ENCODE measurements at regions not wholly inside any gene's neighbourhood (a gene's known extent, or its start where the extent isn't known, plus 50 kb on each side); places are given as distances from the start of the nearest gene placed in this dataset.

DNA sequence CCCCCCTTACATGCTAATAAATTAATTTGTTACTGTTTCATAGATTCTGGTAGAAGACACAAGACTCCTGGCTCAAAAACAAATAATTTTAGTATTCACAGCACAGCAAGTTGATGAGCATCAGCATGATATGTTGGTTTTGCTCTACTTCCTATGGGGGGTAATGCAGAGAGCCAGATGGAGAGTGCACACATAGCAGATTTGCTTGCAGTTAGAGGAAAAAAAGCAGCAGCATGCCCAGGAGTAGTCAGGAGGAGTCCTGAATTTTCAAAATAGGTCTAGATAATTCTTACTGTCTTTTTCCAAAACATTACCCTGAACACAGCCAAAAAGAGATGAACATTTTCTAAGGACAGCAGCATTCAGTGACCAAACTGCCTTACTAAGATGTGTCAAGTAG, 261.3 kb downstream of the COX7C start:
- H3K36me3 ChIP-seq, result no peaks in the 10 kb centered on the region
- H3K4me1 ChIP-seq, result no peaks in the 10 kb centered on the region
- no peaks in the 10 kb centered on the region for H3K27me3 ChIP-seq
- H3K4me3 ChIP-seq, result no peak overlapping the region
- no peak for TF ChIP-seq POLR2AphosphoS5 (IDR thresholded peaks at IDR 0.05)
- TF ChIP-seq POLR2A (IDR thresholded peaks at IDR 0.05), result no peak
- TF ChIP-seq, protein P1, sequence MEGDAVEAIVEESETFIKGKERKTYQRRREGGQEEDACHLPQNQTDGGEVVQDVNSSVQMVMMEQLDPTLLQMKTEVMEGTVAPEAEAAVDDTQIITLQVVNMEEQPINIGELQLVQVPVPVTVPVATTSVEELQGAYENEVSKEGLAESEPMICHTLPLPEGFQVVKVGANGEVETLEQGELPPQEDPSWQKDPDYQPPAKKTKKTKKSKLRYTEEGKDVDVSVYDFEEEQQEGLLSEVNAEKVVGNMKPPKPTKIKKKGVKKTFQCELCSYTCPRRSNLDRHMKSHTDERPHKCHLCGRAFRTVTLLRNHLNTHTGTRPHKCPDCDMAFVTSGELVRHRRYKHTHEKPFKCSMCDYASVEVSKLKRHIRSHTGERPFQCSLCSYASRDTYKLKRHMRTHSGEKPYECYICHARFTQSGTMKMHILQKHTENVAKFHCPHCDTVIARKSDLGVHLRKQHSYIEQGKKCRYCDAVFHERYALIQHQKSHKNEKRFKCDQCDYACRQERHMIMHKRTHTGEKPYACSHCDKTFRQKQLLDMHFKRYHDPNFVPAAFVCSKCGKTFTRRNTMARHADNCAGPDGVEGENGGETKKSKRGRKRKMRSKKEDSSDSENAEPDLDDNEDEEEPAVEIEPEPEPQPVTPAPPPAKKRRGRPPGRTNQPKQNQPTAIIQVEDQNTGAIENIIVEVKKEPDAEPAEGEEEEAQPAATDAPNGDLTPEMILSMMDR (IDR thresholded peaks at IDR 0.05), result no peak
- no peak overlapping the region for H3K27ac ChIP-seq
- no peaks in the 10 kb centered on the region for H3K9me3 ChIP-seq
- intact Hi-C loops (cut with DNase I; ENCODE audit: low total_unique reads), result no loop called here
- no peak for DNase-seq (ENCODE audit: low spot score in 2 of 2)

DNA sequence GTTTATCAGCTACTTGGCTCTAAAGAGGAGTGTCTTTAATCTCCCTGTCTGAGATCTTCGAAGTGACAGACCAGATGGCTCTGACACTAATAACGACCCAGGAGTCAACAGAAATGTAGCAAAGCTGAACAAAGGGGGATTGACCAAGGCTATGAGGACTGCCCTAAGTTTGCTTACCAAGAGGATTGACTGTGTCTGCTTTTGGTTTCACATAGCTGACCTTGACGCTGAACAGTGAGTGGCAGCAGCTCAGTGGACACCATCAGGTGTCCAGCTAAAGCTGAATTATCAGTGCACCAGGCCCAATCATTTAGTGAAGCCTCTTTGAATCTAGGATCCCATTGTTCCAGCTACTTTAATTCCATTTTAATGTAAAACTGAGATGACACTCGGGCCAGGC, 262.6 kb downstream of the COX7C start:
- intact Hi-C loops (cut with DNase I; ENCODE audit: low total_unique reads), result no loop called here
- H3K9me3 ChIP-seq, result no peaks in the 10 kb centered on the region
- H3K4me3 ChIP-seq, result no peak overlapping the region
- DNase-seq (ENCODE audit: low spot score in 2 of 2), result no peak
- no peaks in the 10 kb centered on the region for H3K27me3 ChIP-seq
- no peaks in the 10 kb centered on the region for H3K36me3 ChIP-seq
- H3K4me1 ChIP-seq, result no peaks in the 10 kb centered on the region
- no peak for TF ChIP-seq POLR2AphosphoS5 (IDR thresholded peaks at IDR 0.05)
- TF ChIP-seq, protein P1 (IDR thresholded peaks at IDR 0.05), result no peak
- no peak for TF ChIP-seq POLR2A (IDR thresholded peaks at IDR 0.05)
- H3K27ac ChIP-seq, result no peak overlapping the region

DNA sequence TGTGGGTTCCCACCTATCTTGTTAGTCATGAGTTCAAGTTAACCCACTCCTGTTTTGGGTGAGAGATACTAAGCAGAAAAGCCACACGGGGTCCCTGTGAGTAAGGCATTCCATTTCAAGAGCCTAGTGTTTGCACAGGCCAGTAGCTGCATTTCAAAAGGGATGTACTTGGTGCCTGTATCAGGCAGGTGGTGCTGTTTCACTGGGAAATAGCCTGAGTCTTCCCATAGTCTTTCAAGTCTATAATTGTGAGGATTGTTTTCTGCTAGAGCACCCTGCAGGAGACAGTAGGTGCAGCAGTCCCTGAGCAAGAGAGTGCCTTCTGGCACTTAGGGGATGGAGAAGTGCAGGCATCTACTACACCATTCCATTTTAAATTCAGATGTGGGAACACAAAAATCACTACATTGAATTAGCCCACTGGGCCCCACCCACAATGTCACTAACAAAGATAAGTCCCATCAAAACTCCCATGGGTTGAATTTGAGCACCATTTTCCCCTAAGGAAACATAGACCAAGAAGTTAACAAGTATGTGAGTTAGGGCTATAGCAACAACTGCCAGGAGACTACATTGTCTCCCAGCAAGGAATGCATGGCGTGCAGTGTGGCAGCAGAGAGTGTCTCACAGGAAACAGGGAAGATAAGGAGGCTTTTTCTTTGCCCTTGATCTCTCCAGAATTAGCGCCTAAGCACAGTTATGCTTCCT, 263.2 kb downstream of the COX7C start:
- Histone ChIP-seq H3K4me3 (no peak overlapping the region), H3K27ac (no peak overlapping the region), H3K36me3 (no peaks in the 10 kb centered on the region), H3K4me1 (no peaks in the 10 kb centered on the region), H3K27me3 (no peaks in the 10 kb centered on the region), H3K9me3 (no peaks in the 10 kb centered on the region)
- no peak for DNase-seq (ENCODE audit: low spot score in 2 of 2)
- TF ChIP-seq, protein P1 (IDR thresholded peaks at IDR 0.05), result peak; percentile 20 to 71 (median 67)
- TF ChIP-seq POLR2A (IDR thresholded peaks at IDR 0.05) (no peak), POLR2AphosphoS5 (IDR thresholded peaks at IDR 0.05) (no peak)
- intact Hi-C loops (cut with DNase I; ENCODE audit: low total_unique reads), result no loop called here

DNA sequence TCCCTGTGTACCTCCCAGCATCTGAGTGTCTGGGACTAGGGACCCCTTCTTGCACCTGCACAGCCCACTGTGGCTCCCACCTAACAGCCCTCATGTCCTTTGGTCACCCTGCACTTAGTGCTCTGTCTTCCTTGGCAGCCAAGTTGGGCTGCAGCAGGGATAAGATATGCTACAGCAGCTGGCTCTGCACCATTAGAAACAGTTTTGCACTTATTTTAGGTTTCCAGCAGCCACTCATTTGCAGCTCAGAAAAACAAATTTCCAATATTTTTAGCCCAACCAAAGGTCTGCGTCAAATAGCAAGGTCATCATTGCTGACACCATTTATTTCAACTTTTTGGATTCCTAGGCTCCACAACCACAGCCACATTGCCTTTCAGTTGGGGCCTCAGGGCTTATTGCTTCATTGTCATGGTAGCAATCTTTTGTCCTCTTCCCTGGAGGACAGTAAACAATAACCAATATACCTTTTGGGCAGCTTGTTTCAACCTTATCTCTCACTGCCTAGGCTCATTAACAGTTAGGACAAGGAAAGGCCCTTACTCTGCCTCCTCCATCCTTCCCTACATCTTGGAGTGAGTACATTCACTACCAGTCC, 263.9 kb downstream of the COX7C start:
- no peaks in the 10 kb centered on the region for H3K9me3 ChIP-seq
- no peak overlapping the region for H3K27ac ChIP-seq
- H3K4me1 ChIP-seq, result no peaks in the 10 kb centered on the region
- TF ChIP-seq, protein P1 (IDR thresholded peaks at IDR 0.05), result no peak
- TF ChIP-seq POLR2A (IDR thresholded peaks at IDR 0.05), result no peak
- no peak for TF ChIP-seq POLR2AphosphoS5 (IDR thresholded peaks at IDR 0.05)
- no peak for DNase-seq (ENCODE audit: low spot score in 2 of 2)
- H3K36me3 ChIP-seq, result no peaks in the 10 kb centered on the region
- no peaks in the 10 kb centered on the region for H3K27me3 ChIP-seq
- intact Hi-C loops (cut with DNase I; ENCODE audit: low total_unique reads), result no loop called here
- H3K4me3 ChIP-seq, result no peak overlapping the region

DNA sequence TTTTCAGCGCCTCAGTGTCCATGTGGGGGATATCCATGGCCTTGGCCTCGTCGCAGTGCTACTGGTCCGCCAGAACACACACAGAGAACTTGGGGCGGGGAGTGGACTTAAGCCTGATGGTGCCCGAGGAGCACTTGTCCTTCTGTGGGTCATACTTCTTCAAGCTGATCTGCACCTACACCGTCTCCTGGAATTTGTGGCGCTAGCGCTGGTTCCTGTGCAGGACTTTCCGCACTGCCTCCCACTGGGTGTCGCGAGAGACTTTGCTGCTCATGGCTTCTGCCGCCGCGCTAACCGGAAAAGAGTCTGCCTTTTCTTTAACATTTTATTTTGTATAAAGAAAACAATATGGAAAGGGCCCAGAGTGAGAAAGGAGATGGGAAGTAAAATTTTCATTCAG, 266.9 kb downstream of the COX7C start:
- Histone ChIP-seq H3K36me3 (no peaks in the 10 kb centered on the region), H3K27me3 (no peaks in the 10 kb centered on the region), H3K27ac (no peak overlapping the region), H3K4me1 (no peaks in the 10 kb centered on the region), H3K4me3 (no peak overlapping the region), H3K9me3 (no peaks in the 10 kb centered on the region)
- DNase-seq (ENCODE audit: low spot score in 2 of 2), result no peak
- TF ChIP-seq POLR2A (IDR thresholded peaks at IDR 0.05) (no peak), POLR2AphosphoS5 (IDR thresholded peaks at IDR 0.05) (no peak)
- TF ChIP-seq, protein P1 (IDR thresholded peaks at IDR 0.05), result no peak
- intact Hi-C loops (cut with DNase I; ENCODE audit: low total_unique reads), result no loop called here

Data from breast epithelium (tissue), 4 donors.